K562 (cell line): ENCODE measurements at regions not wholly inside any gene's neighbourhood (a gene's known extent, or its start where the extent isn't known, plus 50 kb on each side); places are given as distances from the start of the nearest gene placed in this dataset.

ENCODE experiments used
- ATAC-seq: fragments of 200-7000 bp; cut with Tn5 transposase; 3 replicates; pipeline ENCODE4 v1.9.1; 2020; ENCODE audit warnings: moderate library complexity
- BruUV-seq: library from RNA; stranded (reverse); fragments of 400-500 nt; replicated peaks from 2 replicates; lab custom pipeline; 2021; lab: Mats Ljungman, UMichigan
- CTCF ChIA-PET: fragments of 300-600 bp; formaldehyde crosslinking; extraction: SDS; loops from one replicate; lab custom pipeline; 2021; ENCODE audit warnings: low intra/inter-chr PET ratio; lab: Yijun Ruan, JAX
- POLR2A ChIA-PET: fragments of 300-600, 350-650 bp; sonication (Branson Sonifier 250); formaldehyde crosslinking; extraction: SDS; loops from one replicate; lab custom pipeline; 2021; ENCODE audit warnings: antibody characterized with exemption, inconsistent platforms; lab: Yijun Ruan, JAX
- DNase-seq, 4 experiments: peaks; one replicate each; pipeline versions ENCODE4 v3.0.0 to v3.0.0-alpha.2; 2011 to 2018; ENCODE audit warnings: low spot score in 3 of 4, mixed read lengths in 3 of 4; ENCODE audit errors: extremely low read depth in 1 of 4
- FAIRE-seq: peaks from 2 replicates; lab custom pipeline; 2011; peaks lifted over from hg19 to GRCh38; lab: Jason Lieb, UNC
- H2AFZ ChIP-seq: 2 replicates; pipeline ENCODE4 v1.6.0; 2011; ENCODE audit warnings: low read depth, low read length, control low read depth, inconsistent platforms
- H3K27ac ChIP-seq: fragments of 200-600 bp; 3 replicates; pipeline ENCODE4 v1.8.0; 2011; ENCODE audit warnings: low read depth, mild to moderate bottlenecking, control low read depth, inconsistent platforms, low read length, moderate library complexity, mixed read lengths; ENCODE audit errors: extremely low read depth
- H3K27me3 ChIP-seq, 2 experiments: fragments of 300-600 bp in 1 of 2; 2 replicates in 1 of 2; 3 replicates in 1 of 2; pipeline versions ENCODE4 v1.6.0 to v1.8.0; 2011; ENCODE audit warnings: inconsistent platforms in 2 of 2, low read length in 2 of 2, mild to moderate bottlenecking in 1 of 2, mixed read lengths in 1 of 2, moderate library complexity in 1 of 2; ENCODE audit not compliant: control insufficient read depth in 2 of 2, insufficient read depth in 2 of 2
- H3K36me3 ChIP-seq: fragments of 300-600 bp; 3 replicates; pipeline ENCODE4 v1.8.0; 2011; ENCODE audit warnings: mild to moderate bottlenecking, low read length, inconsistent platforms; ENCODE audit not compliant: control insufficient read depth, insufficient read depth
- H3K4me1 ChIP-seq, 2 experiments: fragments of 200-600 bp in 1 of 2; replicated peaks in 1 of 2; 2 replicates in 1 of 2; 3 replicates in 1 of 2; pipeline versions ENCODE4 v1.5.1 to v1.8.0; 2011; ENCODE audit warnings: inconsistent platforms in 2 of 2, low read length in 2 of 2, mild to moderate bottlenecking in 1 of 2, mixed read lengths in 1 of 2, moderate library complexity in 1 of 2; ENCODE audit not compliant: control insufficient read depth in 2 of 2, insufficient read depth in 2 of 2
- H3K4me2 ChIP-seq: 2 replicates; pipeline ENCODE4 v1.6.1; 2011; ENCODE audit warnings: low read length, control low read depth, inconsistent platforms, mixed read lengths; ENCODE audit not compliant: insufficient read depth
- H3K4me3 ChIP-seq: fragments of 200-600 bp; sonication (generic), shearing (Covaris generic); 2 replicates; pipeline ENCODE4 v1.5.1; 2016; ENCODE audit warnings: control low read depth, inconsistent platforms
- H3K79me2 ChIP-seq: fragments of 200-600 bp; 3 replicates; pipeline ENCODE4 v1.8.0; 2011; ENCODE audit warnings: low read length, inconsistent platforms; ENCODE audit not compliant: control insufficient read depth, insufficient read depth
- H3K9ac ChIP-seq, 2 experiments: 2 replicates each; pipeline versions ENCODE4 v1.6.0 to v1.6.1; 2011; ENCODE audit warnings: low read depth in 2 of 2, low read length in 2 of 2, control low read depth in 1 of 2, inconsistent platforms in 1 of 2, mild to moderate bottlenecking in 1 of 2, mixed read lengths in 1 of 2; ENCODE audit not compliant: insufficient read depth in 1 of 2
- H3K9me1 ChIP-seq: one replicate; pipeline ENCODE4 v1.6.0; 2011; ENCODE audit warnings: inconsistent platforms, mild to moderate bottlenecking, low read length, moderate library complexity; ENCODE audit not compliant: control insufficient read depth, insufficient read depth
- H3K9me3 ChIP-seq: replicated peaks from 2 replicates; pipeline ENCODE4 v1.5.1; 2011; ENCODE audit warnings: low read depth, low read length, inconsistent platforms; ENCODE audit not compliant: control insufficient read depth, insufficient read depth
- H4K20me1 ChIP-seq: replicated peaks from 2 replicates; pipeline ENCODE4 v1.6.1; 2011; ENCODE audit warnings: low read length, inconsistent platforms, mixed read lengths; ENCODE audit not compliant: control insufficient read depth, insufficient read depth
- BMI1 ChIP-seq: fragments of 150-350 bp; IDR thresholded peaks from 2 replicates; pipeline ENCODE4 v1.6.1; 2014; ENCODE audit warnings: low read length
- CC2D1A ChIP-seq: fragments of 450-650 bp; IDR thresholded peaks from 2 replicates; pipeline ENCODE4 v1.6.1; 2017; ENCODE audit warnings: mild to moderate bottlenecking
- CHD2 ChIP-seq: IDR thresholded peaks from 2 replicates; pipeline ENCODE4 v1.6.1; 2011; ENCODE audit warnings: low read depth, low read length
- HSF4 ChIP-seq: fragments of 250-450 bp; sonication (Bioruptor Pico); IDR thresholded peaks from 2 replicates; pipeline ENCODE4 v2.1.2; 2022; ENCODE audit warnings: mild to moderate bottlenecking, moderate library complexity, borderline replicate concordance
- KDM2B ChIP-seq: fragments of 250-450 bp; sonication (Bioruptor Pico); IDR thresholded peaks from 2 replicates; pipeline ENCODE4 v1.8.0; 2021; ENCODE audit warnings: mild to moderate bottlenecking, moderate library complexity
- LARP7 ChIP-seq: fragments of 450-650 bp; IDR thresholded peaks from 2 replicates; pipeline ENCODE4 v1.6.1; 2016
- NUFIP1 ChIP-seq: fragments of 450-650 bp; IDR thresholded peaks from 2 replicates; pipeline ENCODE4 v1.6.1; 2018; ENCODE audit not compliant: partially characterized antibody
- RBM15 ChIP-seq: fragments of 200-400 bp; formaldehyde crosslinking; IDR thresholded peaks from 2 replicates; pipeline ENCODE4 v1.6.1; 2018; ENCODE audit warnings: mild to moderate bottlenecking, low read length, moderate library complexity; ENCODE audit not compliant: insufficient read depth
- RCOR1 ChIP-seq, 2 experiments: IDR thresholded peaks; 2 replicates each; pipeline ENCODE4 v1.6.1; 2012; ENCODE audit warnings: low read depth in 2 of 2, low read length in 2 of 2, borderline replicate concordance in 1 of 2, improper control_type of control experiment in 1 of 2
- RREB1 ChIP-seq: fragments of 250-450 bp; sonication (Bioruptor Pico); IDR thresholded peaks from 2 replicates; pipeline ENCODE4 v1.4.0; 2020
- STAT5B ChIP-seq: fragments of 250-450 bp; sonication (Bioruptor Pico); IDR thresholded peaks from 2 replicates; pipeline ENCODE4 v1.8.0; 2021; ENCODE audit warnings: mild to moderate bottlenecking, inconsistent platforms
- TCF3 ChIP-seq: sonication (generic); formaldehyde crosslinking; IDR thresholded peaks from 2 replicates; pipeline ENCODE4 v1.4.0; 2020; ENCODE audit warnings: mild to moderate bottlenecking, missing genetic modification reagents
- ZNF436 ChIP-seq: fragments of 250-450, 450-650 bp; sonication (Bioruptor Pico); formaldehyde crosslinking; IDR thresholded peaks from 2 replicates; pipeline ENCODE4 v1.7.0; 2020; ENCODE audit warnings: mild to moderate bottlenecking
- ZNF695 ChIP-seq: fragments of 450-650 bp; formaldehyde crosslinking; IDR thresholded peaks from 2 replicates; pipeline ENCODE4 v1.4.0; 2020; ENCODE audit warnings: mild to moderate bottlenecking, moderate library complexity
- ZNF696 ChIP-seq: fragments of 250-450 bp; sonication (Bioruptor Pico); conservative IDR thresholded peaks from 2 replicates; pipeline ENCODE4 v1.4.0; 2020; ENCODE audit warnings: mild to moderate bottlenecking, moderate library complexity
- WGBS: fragments of 100-300 bp; shearing (Covaris generic); methylation state at CpG from one replicate; pipeline ENCODE4 v1.1.6; 2016; ENCODE audit warnings: low coverage, mixed read lengths; ENCODE audit not compliant: insufficient coverage; ENCODE audit errors: missing lambda C conversion rate; 5-methylcytosine and 5-hydroxymethylcytosine counted together
- in situ Hi-C: fragments of 300-500 bp; cut with MboI; formaldehyde crosslinking; loops from 4 replicates; pipeline ENCODE4 v1.15.0; 2018; ENCODE audit warnings: inconsistent platforms, mixed read lengths
- intact Hi-C: fragments of 100-400 bp; cut with micrococcal nuclease; formaldehyde crosslinking; loops from 2 replicates; pipeline ENCODE4 v1.14.2; 2022

DNA sequence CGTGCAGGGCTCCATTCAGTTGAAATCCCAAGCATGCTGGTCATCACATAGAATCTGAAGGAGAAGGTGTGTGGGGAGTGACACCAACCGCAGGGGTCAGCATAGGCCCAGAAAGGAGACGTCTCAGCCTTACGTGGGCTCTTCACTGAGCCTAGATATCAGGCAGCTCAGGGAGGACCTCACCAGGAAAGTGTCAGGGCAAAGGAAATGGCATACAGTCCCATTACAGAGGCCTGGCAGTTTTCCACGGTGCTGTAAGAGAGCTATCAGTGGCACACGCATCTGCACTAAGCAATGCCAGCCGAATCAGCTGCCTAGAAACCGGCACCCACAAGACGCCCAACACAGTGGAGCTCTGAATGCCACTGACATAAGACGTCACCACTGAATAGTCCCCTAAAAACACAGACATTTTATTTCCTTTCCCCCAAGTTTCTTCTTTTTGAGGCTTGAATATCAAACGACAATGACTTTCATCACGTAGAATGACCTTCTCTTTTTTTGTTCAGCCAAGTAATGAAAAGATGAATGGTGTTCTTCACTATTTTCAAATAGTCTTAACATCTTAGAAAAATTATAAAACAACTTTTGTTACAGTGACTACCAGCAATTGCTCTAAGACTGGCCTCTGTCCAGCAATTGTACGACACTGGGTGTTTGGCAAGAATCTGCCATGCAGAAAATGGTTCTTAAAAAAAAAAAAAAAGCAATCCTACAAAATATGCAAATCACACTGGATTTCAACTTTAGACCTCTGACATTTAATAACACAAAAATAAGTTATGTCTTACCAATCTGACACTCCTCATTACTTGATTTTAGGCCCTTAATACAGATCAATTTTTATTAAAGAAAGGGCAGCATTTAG lies 88.9 kb upstream of the FOXQ1 start:
- Histone ChIP-seq H3K9ac (no peak overlapping the region), H4K20me1 (0 out of 2 replicates have a peak, but pooled peaks cover 2% of the 10 kb centered on the region), H3K4me3 (no peak overlapping the region), H3K27ac (no peak overlapping the region), H3K4me2 (no peak overlapping the region), H2AFZ (no peak overlapping the region), H3K9me1 (no peaks in the 10 kb centered on the region), H3K27me3 (peaks cover 17 to 32% of the 10 kb centered on the region in 2 experiments), H3K79me2 (no peaks in the 10 kb centered on the region), H3K4me1 (no peaks in the 10 kb centered on the region), H3K9me3 (no peaks in the 10 kb centered on the region), H3K36me3 (no peaks in the 10 kb centered on the region)
- no peak for DNase-seq
- ATAC-seq = no peak
- CTCF ChIA-PET = no interaction called here
- POLR2A ChIA-PET = no interaction called here
- no TSS peak for BruUV-seq
- WGBS = 1% methylated on average over 13 of the region's 13 CpGs
- no peak for FAIRE-seq
- intact Hi-C loops = no loop called here
- in situ Hi-C loops = no loop called here
- no peak for TF ChIP-seq KDM2B (CRISPR knock-in tag)
- TF ChIP-seq ZNF695 = no peak
- no peak for TF ChIP-seq ZNF436 (CRISPR knock-in tag)
- TF ChIP-seq STAT5B (CRISPR knock-in tag) = no peak
- TF ChIP-seq ZNF696 (CRISPR knock-in tag) = no peak
- no peak for TF ChIP-seq RBM15
- TF ChIP-seq NUFIP1 = no peak
- no peak for TF ChIP-seq CHD2
- no peak for TF ChIP-seq RREB1 (CRISPR knock-in tag)
- no peak for TF ChIP-seq RCOR1 (IDR thresholded peaks at IDR 0.05; ENCODE audit: borderline replicate concordance in 1 of 2, low read depth in 2 of 2, low read length in 2 of 2)
- no peak for TF ChIP-seq BMI1
- no peak for TF ChIP-seq HSF4 (CRISPR knock-in tag)
- no peak for TF ChIP-seq CC2D1A
- TF ChIP-seq LARP7 = no peak
- no peak for TF ChIP-seq TCF3
